ENCODE measurements at regions not wholly inside any gene's neighbourhood (a gene's known extent, or its start where the extent isn't known, plus 50 kb on each side); places are given as distances from the start of the nearest gene placed in this dataset.

- Histone ChIP-seq H3K36me3 (ENCODE audit: control insufficient read depth in 2 of 2, extremely low read depth in 1 of 2, insufficient read depth in 2 of 2, low read length in 2 of 2) (no peaks in the 10 kb centered on the region), H3K9ac (ENCODE audit: control insufficient read depth, extremely low read depth, insufficient read depth, low read length) (no peak overlapping the region), H3K9me3 (ENCODE audit: control insufficient read depth, low read depth, low read length) (no peaks in the 10 kb centered on the region), H2AFZ (ENCODE audit: control insufficient read depth, low read length) (no peak overlapping the region), H3K27ac (ENCODE audit: control insufficient read depth, insufficient read depth, low read length) (no peak overlapping the region), H3K27me3 (ENCODE audit: control insufficient read depth, extremely low read depth, insufficient read depth, low read length) (no peaks in the 10 kb centered on the region), H3K4me1 (ENCODE audit: control insufficient read depth, extremely low read depth, insufficient read depth, low read length) (no peaks in the 10 kb centered on the region), H3K79me2 (ENCODE audit: control insufficient read depth, insufficient read depth, low read length) (no peaks in the 10 kb centered on the region), H3K4me2 (ENCODE audit: control insufficient read depth, extremely low read depth, insufficient read depth, low read depth, low read length) (no peak overlapping the region), H3K4me3 (ENCODE audit: control insufficient read depth in 2 of 3, extremely low read depth in 1 of 3, insufficient read depth in 2 of 3, low read depth in 1 of 3, low read length in 3 of 3) (no peak overlapping the region), H3K9me1 (ENCODE audit: control insufficient read depth, extremely low read depth, insufficient read depth, low read length) (no peaks in the 10 kb centered on the region), H4K20me1 (ENCODE audit: control insufficient read depth, extremely low read depth, insufficient read depth, low read length) (no peaks in the 10 kb centered on the region)
- no peak for FAIRE-seq
- DNase-seq (ENCODE audit: low read depth, low spot score), result no peak
- no peak for TF ChIP-seq EZH2 (IDR thresholded peaks at IDR 0.05; ENCODE audit: low read length)
- TF ChIP-seq CTCF (optimal IDR thresholded peaks at IDR 0.05 in 1 of 3, IDR thresholded peaks at IDR 0.05 in 1 of 3, conservative IDR thresholded peaks at IDR 0.05 in 1 of 3; ENCODE audit: extremely low read depth in 1 of 3, insufficient read depth in 2 of 3, low read length in 3 of 3), result no peak
- dilution Hi-C loops (cut with MboI; ENCODE audit: extremely low pct_ligation_motif_present, low sequenced_read_pairs), result no loop called here
These were observed 452.4 kb upstream of the HTR2A start for GRCh38 chr13:47349211-47349610.

DNA sequence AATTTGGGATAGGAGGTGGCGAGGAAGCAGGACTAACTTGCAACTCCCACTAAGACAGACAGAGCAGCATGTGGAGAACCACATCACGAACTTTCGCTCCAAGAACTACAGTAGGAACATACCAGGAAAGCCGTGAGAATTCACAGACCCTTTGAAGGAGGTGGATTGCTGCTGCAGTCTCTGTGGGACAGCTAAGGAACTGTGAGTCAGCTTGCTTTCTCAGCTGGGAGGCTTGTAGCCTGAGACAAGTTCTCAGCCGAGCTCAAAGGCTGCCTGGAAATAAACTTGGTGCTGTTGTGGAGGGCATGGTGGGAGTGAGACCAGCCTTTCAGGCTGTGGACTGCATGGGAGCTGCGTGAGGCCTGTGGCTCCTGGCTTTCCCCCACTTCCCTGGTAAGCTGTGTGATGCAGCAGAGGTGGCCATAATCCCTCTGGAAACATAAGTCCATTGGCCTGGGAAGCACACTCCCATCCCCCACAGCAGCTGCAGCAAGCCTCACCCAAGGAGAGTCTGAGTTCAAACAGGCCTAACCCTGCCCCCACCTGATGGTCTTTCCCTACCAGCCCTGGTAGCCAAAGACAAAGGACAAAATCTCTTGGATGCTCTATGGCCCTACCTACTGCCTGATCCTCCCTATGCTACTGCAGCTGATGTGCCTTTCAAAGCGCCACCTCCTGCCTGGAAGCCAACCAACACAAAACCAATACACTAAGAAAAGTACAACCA, 441.1 kb upstream of the HTR2A start:
- Histone ChIP-seq H3K4me2 (ENCODE audit: control insufficient read depth, extremely low read depth, insufficient read depth, low read depth, low read length) (no peak overlapping the region), H3K27ac (ENCODE audit: control insufficient read depth, insufficient read depth, low read length) (no peak overlapping the region), H3K9me3 (ENCODE audit: control insufficient read depth, low read depth, low read length) (no peaks in the 10 kb centered on the region), H3K9me1 (ENCODE audit: control insufficient read depth, extremely low read depth, insufficient read depth, low read length) (no peaks in the 10 kb centered on the region), H3K36me3 (ENCODE audit: control insufficient read depth in 2 of 2, extremely low read depth in 1 of 2, insufficient read depth in 2 of 2, low read length in 2 of 2) (no peaks in the 10 kb centered on the region), H4K20me1 (ENCODE audit: control insufficient read depth, extremely low read depth, insufficient read depth, low read length) (no peaks in the 10 kb centered on the region), H3K27me3 (ENCODE audit: control insufficient read depth, extremely low read depth, insufficient read depth, low read length) (no peaks in the 10 kb centered on the region), H3K4me1 (ENCODE audit: control insufficient read depth, extremely low read depth, insufficient read depth, low read length) (no peaks in the 10 kb centered on the region), H3K79me2 (ENCODE audit: control insufficient read depth, insufficient read depth, low read length) (no peaks in the 10 kb centered on the region), H3K4me3 (ENCODE audit: control insufficient read depth in 2 of 3, extremely low read depth in 1 of 3, insufficient read depth in 2 of 3, low read depth in 1 of 3, low read length in 3 of 3) (no peak overlapping the region), H3K9ac (ENCODE audit: control insufficient read depth, extremely low read depth, insufficient read depth, low read length) (no peak overlapping the region), H2AFZ (ENCODE audit: control insufficient read depth, low read length) (no peak overlapping the region)
- DNase-seq (ENCODE audit: low read depth, low spot score) (no peak), FAIRE-seq (no peak)
- TF ChIP-seq EZH2 (IDR thresholded peaks at IDR 0.05; ENCODE audit: low read length), result no peak
- TF ChIP-seq CTCF (optimal IDR thresholded peaks at IDR 0.05 in 1 of 3, IDR thresholded peaks at IDR 0.05 in 1 of 3, conservative IDR thresholded peaks at IDR 0.05 in 1 of 3; ENCODE audit: extremely low read depth in 1 of 3, insufficient read depth in 2 of 3, low read length in 3 of 3), result no peak
- dilution Hi-C loops (cut with MboI; ENCODE audit: extremely low pct_ligation_motif_present, low sequenced_read_pairs), result no loop called here
